GM18511 (cell line): ENCODE measurements at regions not wholly inside any gene's neighbourhood (a gene's known extent, or its start where the extent isn't known, plus 50 kb on each side); places are given as distances from the start of the nearest gene placed in this dataset.

ENCODE experiments used
- ATAC-seq: cut with Tn5 transposase; IDR thresholded peaks from one replicate; pipeline ENCODE4 v1.9.1; 2021; ENCODE audit warnings: mild to moderate bottlenecking, moderate library complexity; ENCODE audit not compliant: unreplicated experiment

DNA sequence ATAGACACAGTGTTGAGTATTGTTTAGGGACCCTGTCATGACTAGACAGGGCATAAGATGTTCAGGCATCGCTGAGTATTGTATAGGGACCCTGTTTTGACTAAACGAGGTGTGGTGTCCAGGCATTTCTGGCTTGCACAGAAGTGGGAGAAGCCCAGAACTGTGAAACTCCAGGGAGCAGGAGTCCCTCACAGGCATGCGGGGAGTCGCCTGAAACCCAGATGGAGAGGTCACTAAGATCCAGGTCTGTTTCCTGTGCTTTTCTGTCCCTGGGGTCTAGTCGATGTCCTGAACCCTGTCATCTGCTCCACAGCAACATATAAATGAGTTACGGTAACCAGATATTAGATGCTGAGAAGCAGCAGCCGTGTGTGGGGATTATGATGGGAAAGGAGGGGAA, 469.0 kb upstream of the SALL3 start:
- ATAC-seq = no peak

DNA sequence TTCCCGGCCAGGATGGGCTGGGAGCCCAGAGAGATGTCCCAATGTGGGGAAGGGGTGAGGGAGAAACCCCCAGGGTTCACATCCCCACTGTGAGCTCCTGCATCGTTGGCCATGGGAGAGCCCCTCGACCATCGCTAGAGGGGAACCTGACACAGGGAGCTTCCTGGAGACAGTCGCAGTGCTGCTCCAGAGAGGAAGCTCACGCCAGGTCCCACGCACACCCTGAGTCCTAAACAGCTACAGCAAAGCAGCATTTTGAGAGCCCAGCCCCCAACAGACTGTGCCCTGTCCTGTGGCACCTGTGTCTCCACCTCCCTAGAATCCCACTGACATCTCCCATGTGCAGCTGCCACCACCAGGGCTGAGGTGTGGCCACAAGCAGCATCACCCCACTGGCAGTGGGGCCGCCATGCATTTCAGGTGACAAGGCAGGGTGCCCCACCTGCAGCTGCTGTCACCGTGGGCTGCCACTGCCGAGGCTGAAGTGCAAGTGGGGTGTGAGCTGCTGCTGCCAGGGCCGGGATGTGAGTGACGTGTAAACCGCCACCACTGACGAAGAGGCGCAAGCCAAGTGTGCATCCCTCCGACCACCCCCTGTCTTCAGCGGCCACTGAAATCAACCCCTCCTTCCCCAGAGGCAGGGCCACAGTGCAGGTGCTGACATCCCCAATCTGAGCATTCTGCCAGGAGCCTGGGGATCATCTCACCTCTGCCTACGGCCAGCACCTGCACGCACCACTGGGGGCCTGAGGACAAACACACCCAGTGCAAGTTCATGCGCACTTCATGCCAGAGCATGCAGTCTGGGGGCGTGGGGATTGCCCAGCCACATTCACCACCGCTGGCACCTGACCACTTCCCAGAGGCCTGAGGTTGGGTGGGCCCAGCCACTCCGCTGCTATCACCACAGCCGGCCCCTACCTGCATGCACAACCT, 467.7 kb upstream of the SALL3 start:
- no peak for ATAC-seq

DNA sequence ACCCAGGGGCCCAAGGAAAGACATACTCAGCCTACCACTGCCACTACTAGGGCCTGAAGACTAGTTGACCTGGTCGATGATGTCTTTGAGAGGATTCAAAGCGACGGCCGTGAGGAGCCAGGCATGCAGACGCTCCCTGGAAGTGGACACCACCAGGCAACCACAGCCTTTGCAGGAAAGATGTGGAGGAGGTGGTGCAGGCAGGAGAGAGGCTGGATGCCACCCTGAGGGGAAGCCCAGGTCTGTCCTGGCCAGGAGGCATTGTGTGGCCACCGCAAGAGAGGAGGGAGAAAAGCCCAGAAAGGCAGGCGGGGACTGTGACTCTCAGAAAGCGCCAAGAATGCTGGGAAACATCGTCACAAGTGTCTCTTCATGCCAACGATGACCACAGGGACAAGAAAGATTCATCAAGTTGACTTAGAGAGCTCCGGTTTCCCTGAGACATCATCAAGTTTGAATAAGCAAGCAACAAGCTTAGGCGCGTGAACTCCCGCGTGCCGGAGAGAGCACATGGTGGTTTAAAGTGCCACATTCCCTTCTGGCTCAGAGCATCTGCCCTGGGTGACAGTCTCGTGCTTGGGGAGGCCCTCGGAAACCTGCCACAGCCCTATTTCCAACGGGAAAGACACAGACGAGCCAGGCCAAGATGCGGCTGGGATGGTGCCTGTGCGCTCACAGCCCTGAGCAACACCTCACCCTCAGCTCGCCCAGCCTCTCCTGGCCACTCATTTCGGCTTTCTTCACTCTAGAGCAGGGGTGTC, 464.5 kb upstream of the SALL3 start:
- no peak for ATAC-seq

DNA sequence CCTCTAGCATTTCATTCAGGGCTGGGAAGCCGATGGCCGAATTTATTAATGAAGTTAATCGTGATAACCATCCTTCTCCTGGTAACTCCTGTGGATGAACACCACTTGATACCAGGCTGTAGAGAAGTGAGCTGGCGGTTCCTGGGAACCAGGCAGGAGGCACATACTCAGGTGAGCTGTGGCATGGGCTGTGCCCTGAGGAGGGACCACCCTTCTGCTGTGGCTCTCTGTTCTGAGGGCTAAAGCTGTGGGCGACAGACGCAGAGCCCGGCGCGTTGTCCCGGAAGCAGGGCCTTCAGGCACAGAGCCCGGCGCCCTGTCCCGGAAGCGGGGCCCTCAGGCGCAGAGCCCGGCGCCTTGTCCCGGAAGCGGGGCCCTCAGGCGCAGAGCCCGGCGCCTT, 462.3 kb upstream of the SALL3 start:
- ATAC-seq = no peak

DNA sequence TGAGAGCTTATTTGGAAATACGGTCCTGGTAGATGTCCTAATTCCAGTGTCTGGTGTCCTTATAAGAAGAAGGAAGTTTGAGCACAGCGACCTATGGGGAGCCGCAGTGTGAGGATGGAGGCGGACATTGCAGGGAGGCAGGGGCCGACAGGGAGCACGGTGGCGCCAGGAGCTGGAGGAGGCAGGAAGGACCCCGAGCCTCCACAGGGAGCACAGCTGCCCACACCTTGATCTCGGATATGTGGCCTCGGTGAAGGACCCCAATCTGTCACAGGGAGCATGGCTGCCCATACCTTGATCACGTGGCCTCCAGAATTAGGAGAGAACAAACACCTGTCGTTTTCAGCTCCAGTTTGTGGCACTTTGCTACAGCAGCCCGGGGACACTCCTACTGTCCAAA, 461.6 kb upstream of the SALL3 start:
- ATAC-seq = no peak

DNA sequence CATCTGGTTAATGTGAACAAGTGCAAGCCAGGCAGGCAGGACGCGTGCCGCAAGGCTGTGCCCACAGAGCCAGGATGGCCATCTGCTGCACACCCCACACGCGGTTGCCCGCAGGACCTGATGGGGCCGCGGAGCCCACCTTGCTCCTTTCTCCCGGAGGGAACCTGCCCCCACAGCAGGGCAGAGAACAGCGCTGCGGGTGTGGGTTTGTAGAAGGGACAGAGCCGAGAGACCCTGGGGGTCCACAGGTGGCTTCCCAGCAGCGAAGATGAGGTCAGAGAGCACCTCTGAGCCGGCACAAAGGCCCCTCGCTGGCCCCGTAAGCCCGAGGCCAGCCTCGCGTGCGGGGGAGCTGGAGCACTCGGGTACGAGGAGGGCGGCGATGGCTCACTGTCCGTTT, 460.8 kb upstream of the SALL3 start:
- no peak for ATAC-seq

DNA sequence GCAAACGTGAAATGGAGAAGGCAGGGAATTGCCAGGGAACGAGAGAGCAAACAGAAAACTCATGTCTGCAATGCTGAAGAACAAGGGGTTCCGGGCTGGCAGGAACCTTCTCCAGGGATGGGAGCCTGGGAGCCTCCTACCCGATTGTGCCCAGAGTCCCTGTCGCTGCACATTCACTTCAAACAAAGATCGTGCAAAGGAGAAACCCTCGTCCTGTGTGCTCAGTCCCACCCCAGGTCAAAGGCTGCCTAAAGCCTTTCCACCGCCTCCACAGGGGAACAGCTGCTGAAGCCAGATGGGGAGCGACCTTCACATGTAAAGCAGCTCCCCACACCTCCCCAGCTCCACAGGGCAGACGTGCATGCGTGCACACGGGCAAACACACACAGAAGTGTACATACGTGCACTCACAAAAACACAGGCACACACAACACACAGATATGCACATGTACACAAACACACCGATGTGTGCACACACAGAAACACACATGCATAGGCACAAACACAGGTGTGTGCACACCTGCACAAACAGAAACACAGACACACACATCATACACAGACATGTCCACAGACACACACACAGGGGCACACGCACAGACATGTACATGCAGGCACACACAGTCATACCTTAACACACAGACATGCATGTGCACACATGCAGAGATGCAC, 460.1 kb upstream of the SALL3 start:
- no peak for ATAC-seq

DNA sequence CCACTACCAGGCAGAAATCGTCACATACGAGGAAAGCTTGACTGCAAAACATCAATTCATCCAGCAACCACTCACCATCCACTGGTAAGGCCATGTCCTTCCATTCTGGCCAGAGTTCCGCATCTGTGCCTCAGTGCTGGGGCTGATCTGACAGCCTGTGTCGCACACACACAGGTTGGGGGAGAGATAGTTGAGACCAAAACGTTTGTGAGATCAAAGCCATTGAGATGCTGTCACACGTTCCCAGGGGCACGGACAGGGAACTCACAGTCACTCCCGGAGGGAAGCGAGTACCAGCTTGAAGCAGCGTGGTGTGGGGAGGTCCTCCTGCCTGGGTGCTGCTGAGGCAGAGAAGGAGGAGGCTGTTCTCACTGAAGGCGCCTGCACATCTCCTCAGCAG, 458.5 kb upstream of the SALL3 start:
- no peak for ATAC-seq

DNA sequence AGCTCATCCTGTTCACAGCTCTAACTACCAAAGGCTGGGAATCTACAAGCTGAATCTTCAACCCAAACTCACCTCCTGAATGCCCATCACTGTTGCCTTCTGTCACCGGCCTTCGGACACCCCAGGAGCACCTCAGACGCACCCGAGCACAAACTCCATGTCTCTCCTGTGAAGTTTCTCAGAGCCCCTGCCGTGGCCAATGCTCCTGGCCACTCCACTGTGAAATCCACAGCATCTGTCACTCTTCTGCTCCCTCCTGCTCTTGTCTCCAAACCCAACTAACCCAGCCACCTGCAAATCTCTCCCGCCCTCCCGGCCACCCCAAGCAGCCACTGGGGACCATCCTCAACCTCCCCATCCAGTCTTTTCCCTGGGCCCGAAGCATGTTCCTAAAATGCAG, 457.9 kb upstream of the SALL3 start:
- no peak for ATAC-seq

DNA sequence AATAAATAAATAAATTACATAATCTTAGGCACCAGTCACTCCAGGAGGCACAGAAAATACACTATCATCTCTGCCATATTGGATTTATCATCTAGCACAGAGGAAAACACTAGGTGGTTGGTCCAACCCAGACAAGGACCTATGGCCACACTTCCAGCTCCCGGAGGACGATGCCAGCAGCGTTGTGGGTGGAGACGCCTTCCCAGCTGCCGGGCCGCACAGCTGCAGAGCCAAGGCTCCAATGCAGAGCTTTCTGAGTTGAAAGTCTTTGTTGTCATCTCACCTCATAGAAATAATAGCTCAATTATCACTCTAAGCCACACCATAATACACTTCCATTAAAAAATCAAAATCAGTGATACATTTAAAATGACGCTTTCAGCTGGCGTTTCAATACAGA, 457.1 kb upstream of the SALL3 start:
- no peak for ATAC-seq

DNA sequence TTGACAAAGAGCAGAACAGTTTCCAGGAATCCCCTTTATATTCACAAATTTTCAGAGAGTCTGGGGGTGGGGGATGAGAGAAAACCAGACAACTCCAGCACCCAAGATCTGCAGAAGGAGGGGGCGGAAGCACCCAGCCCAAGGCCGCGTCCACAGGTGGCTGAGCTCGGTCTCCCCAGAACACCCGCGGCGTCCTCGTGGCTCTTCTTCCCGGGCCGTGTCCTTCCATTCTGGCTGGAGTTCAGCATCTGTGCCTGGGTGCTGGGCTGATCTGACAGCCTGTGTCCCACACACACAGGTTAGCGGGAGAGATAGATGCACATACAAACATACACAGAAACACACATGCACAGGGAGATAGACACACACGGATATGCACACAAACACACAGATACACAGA, 455.8 kb upstream of the SALL3 start:
- ATAC-seq = no peak

DNA sequence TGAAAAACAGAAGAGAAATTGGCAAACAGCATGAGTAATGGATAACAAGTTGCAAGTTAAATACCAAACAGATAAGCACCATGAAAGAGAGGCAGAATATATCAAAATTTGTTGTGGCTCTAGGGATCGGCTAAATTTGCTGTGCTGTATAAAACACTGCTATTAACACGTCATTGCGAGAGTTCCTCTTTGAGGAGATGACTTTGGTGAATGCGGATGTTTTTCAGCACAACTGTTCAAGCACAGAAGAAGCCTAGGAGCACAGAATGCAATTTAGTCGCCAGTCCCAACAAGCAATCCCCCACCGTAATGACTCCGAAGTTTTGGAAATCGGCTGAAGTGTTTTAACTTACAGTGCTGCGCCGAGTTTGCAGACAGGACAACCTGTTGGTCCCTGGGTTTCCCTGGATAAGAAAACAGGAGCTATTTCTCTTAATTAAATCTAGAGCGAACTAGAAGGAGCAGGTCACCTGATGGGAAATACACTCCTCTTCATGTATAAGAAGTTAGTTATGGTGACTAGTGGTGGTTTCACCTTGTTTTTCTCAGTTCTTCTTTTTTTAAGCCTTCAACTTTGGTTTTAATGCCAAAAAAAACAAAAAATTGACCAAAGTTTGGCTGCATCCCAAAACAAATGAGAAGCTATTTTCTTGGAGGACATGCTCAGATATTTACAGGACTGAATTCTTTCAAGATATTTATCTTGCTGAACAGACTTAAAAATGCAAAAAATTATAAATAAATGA, 454.1 kb upstream of the SALL3 start:
- ATAC-seq = no peak

DNA sequence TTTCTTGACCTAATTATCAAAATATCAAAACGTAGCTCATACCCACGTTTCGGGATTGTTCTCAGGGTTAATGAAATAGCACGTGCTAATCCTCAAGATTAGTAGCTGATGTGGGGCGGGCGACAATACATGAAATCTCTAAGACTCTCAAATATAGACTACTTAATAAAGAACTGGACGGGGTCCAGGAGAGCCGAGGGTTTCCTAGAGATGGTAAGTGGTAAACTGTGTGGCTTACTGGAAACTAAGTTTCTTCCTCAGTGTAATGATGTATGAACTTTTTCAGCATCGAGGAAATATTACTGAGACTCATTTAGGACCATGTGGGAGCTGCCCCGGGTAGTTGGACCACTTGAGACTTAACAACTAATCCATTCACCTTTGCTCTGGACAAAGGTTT, 453.3 kb upstream of the SALL3 start:
- no peak for ATAC-seq

DNA sequence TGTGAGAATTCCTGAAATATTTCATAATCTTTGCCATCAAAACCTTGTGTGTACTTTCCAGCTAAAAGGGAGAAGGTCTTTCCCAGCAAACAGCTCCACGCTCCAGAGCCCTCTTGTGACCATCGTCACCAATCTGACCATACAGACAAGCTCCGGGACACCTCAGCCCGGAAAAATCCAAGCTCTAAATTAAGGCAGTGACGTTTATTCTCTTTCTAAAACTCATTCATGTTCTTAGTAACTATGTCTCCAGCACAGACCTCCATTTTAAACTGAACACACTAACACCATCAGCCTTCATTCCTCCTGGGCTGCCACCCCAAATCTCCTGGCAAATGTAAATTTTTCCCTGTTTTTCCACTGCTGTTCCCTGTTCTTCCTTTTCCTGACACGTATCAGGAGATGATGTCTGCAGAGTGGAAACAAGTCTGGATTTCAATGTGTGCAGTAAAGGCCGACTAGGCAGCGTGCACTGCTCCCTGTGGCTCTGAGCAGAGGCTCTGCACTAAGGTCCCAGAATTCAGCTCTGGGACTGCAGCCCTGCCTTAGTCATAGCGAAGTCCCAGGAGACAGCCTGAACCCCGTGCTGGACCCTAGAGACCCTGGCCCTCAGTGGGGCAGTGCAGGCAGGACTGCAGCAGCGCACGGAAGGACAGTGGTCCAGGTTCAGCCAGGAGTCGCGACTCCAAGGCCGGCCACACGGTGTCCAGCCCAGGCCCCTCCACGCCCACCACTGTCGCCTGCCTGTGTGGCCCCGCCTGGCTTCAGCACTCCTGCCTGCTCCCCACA, 452.5 kb upstream of the SALL3 start:
- ATAC-seq = no peak

DNA sequence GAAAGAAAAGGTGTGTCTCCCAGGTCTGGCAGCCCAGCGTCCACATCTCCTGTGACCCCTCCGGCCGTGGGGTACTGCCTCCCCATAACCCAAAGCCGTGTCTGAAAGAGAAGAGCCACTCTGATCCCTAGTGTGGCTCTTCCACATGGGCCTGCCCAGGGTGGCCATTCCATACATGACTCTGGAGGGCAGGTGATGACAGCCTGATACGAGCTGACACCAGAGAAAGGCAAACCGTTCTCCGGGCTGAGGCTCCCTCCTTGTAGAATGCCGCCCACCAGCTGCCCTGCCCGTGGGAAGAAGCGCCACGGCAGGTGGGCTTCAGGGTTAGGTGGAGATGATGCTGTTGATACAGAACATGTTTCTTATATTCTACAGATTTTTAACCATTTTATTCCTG, 451.6 kb upstream of the SALL3 start:
- ATAC-seq = no peak

DNA sequence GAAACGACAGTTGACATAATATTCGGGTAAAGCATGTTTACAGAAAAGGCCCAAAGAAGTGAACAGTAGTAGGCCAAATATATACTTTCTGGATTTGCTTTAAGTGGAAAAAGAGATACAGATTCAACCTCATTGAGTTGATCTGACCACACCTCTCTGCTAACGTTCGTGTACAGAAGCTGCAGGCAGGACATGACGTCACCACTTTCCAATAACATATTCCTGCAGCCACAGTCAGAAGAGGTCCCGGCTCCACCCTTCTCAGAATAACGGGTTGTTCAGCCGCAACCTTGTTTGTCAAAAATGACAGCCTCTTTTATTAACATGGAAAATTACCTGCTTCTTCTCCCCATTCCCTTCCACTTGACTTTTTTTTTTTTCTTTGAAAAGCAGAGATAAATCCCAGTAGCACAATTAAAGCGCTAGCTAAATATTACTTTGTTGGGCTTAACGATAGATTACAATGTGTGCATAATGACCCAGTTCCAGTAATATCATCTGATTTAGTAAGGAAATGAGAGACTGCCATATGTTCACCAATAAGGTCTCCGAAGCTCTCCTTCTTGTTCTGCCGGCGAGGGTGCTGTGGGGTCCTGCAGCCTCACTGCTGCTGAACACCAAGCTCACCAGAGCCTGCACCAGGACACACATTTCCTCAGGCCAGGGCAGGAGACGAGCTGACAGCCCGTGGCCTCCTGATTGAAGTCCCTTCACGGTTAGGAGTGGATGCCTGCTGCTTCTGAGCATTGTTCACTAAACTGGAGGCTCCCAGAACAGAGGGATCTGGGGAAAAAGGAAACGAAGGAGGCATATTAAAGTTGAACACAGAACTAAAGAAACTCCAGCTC, 451.0 kb upstream of the SALL3 start:
- no peak for ATAC-seq

DNA sequence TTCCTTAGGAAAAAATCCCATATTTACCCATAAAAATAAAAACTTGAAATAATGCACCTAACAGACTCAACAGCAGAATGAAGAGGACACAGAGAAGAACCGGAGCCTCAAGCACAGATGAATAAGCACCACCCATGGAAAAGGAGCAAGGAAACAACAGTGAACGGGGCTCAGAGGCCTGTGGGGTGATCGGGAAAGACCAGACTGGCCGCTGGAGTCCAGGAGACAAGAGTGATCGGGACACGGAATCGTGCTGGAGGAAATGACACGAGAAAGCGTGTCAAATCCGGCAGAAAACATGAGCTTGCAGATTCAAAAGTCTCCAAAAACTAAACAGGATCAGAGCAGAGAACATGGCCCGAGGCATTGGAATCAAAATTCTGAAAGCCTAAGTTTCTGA, 448.0 kb upstream of the SALL3 start:
- no peak for ATAC-seq

DNA sequence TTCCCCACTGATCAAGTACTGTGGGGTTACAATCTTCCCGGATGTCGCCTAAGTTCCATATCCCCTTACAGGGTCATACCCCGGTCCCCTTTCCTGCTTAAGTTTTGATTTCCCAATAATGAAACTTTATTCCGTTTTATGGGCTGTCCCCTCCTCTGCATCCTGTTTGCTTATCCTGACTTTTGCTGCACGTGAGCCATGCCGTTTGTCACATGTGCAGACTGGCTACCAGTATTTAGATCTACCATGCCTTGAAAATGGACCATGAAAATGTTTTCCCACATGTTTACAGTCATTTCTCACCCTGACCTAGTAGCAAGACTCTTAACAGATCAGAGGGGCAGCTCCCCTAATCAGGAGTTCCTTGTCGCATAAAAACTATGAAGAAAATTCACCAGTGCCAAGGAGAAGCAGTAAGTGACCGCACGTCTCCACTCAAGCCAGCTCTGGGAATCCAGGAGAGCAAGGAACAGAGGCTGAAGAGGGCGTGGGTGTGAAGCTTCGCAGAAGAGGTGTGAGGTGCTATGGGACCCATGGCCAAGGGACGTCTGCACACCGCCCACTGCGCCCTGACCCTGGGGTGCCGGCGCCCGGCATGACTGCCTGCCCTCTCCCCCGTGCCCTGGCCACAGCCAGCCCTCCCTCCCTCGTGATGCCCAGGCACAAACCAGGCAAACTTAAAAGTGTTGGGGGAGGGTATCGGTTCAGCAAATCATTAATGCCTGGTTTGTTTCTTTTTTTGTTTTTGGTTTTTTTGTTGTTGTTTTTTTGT, 440.8 kb upstream of the SALL3 start:
- ATAC-seq = no peak
